Peyer's patch (tissue), 4 donors: ENCODE measurements at regions not wholly inside any gene's neighbourhood (a gene's known extent, or its start where the extent isn't known, plus 50 kb on each side); places are given as distances from the start of the nearest gene placed in this dataset.

Experiments used
- CTCF ChIP-seq, 6 experiments: fragments of 450-650 bp in 4 of 6; fragments of 200-600 bp in 2 of 6; sonication (generic) in 1 of 6; IDR thresholded peaks; one replicate each; pipeline ENCODE4 v1.5.1; 2017 to 2019; ENCODE audit warnings: antibody characterized with exemption in 6 of 6, mild to moderate bottlenecking in 3 of 6, moderate library complexity in 1 of 6
- POLR2A ChIP-seq, 2 donors: fragments of 450-650 bp; IDR thresholded peaks; one replicate each; pipeline ENCODE4 v1.5.1; 2017; ENCODE audit warnings: antibody characterized with exemption in 2 of 2, mild to moderate bottlenecking in 2 of 2, moderate library complexity in 2 of 2

- TF ChIP-seq POLR2A (IDR thresholded peaks at IDR 0.05) (no peak), CTCF (IDR thresholded peaks at IDR 0.05) (no peak)
Measured at GRCh38 chr18:4637876-4638275, 182.8 kb upstream of the DLGAP1 start.
